HG02981 (cell line): ENCODE measurements at regions not wholly inside any gene's neighbourhood (a gene's known extent, or its start where the extent isn't known, plus 50 kb on each side); places are given as distances from the start of the nearest gene placed in this dataset.

Experiments used
- ATAC-seq: cut with Tn5 transposase; IDR thresholded peaks from one replicate; pipeline ENCODE4 v1.9.1; 2021; ENCODE audit warnings: mild to moderate bottlenecking, moderate library complexity; ENCODE audit not compliant: unreplicated experiment

DNA sequence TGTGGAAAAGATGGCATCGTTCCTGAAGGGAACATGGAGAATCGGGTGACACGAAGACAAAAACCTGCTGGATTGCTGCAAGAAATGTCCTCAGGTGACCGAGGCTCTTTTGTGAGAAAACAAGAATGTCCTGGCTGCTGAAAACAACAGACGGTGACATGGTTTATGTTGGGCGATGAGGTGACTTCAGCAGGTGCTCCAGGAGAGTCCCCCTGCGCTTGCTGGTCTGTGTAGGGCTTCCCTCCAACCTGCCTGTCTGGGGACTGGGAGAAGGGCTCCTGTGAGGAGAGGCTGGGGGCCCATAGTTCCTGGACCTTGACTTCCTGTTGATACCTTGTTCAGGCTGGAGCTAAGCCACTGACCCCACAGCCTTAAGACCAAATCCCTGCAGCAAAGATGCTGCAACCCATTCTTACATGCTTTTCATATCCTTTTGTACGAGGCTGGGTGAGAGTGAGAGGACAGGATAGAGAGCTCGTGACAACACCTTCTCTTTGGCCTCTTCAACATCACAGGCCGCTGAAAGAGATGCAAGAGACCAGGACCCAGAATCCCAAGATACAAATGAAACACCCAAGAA lies 134.8 kb downstream of the CD83 start:
- no peak for ATAC-seq

- peak; percentile 84 for ATAC-seq
Observed at GRCh38 chr6:14254505-14254904, 136.9 kb downstream of the CD83 start.

DNA sequence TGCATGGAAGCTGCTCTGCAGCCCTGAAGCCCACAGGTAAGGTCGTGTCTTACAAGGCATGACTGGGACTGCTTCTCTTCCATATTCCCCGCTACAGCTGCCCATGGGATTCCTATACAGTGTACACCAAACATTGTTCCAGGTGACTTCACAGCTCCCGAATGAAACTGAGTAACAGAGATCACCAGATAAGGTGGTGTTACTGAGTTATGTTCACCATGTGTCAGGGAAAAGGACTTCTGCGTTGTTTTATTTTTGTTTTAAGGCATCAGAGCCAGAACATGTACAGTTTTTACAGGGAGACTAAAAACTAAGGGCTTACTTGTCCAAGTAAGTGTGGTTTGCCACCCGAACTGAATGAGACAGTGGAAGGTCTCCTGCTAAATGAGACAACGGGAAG lies 138.3 kb downstream of the CD83 start:
- no peak for ATAC-seq

GRCh38 chr6:14258117-14258516 lies 140.5 kb downstream of the CD83 start:
- ATAC-seq, result no peak

- no peak for ATAC-seq
Observed at GRCh38 chr6:14258695-14259593, 141.4 kb downstream of the CD83 start.

DNA sequence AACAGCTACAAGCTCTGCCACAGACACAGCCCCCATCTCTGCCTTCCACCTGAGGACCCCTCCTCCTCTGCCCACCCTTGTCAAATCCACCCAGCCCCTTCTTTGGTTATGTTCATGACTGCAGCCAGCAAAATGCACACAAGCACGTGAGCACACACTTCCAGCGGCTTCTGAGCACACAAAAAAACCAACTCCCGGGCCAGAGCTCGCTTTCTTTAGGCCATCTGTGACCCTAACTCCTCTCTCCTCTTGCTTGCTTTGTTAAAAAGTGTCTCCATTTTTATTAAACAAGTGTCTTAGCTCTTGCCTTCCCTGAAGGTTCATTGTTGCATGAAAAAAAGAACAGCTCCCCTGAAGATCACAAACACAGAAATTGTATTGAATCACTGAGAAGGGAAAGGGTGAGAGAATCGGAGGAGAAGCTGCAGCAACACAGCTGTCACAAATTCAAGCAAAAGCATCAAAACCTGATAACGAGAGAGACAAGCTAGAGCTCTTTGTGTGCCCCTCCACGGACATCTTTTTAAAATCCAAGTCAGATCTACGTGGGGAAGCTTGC lies 142.1 kb downstream of the CD83 start:
- no peak for ATAC-seq

DNA sequence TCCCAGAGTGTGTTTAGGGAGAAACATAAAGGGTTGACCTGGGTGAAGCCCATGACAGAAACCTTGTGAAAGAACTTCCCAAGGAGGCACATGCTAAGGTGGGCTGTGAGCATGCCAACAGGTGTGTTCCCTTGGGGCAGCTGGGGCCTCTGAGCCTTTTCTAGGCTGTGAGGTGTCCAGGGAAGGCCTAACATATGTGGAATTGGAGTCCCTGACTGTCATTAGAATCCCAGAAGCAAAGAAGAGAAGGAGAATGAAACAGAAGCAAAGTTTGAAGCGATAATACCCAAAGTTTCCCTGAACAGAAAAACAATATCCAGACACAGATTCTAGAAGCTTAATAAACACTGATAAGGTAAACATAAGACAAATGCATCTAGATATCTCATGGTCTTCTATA lies 143.3 kb downstream of the CD83 start:
- no peak for ATAC-seq

DNA sequence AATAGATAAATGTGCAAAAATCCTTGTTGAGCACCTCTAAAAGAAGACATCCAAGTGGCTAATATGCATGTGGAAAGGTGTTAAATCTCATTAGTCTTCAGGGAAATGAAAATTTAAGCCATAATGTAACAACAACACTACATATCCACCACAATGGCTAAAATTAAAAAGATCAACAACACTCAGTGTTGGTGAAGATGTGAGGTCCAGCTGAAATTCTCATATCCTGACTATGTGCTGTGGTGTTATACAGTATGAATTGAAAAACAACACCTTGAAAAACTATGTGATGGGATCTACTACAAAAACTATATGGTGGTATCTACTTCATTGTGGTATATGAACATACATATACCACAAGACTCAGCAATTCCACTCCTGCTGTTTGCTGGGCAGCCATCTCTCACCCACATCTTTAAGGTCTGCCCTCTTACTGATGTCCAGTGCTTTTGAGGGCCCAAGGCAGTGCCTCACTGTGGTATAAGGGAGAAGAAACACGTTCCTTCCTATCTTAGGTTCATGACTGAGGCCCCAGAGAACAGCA lies 146.4 kb downstream of the CD83 start:
- ATAC-seq, result no peak

- ATAC-seq, result no peak
Observed at GRCh38 chr6:14265049-14266021, 147.8 kb downstream of the CD83 start.

GRCh38 chr6:14266266-14266665 lies 148.7 kb downstream of the CD83 start:
- ATAC-seq, result no peak

DNA sequence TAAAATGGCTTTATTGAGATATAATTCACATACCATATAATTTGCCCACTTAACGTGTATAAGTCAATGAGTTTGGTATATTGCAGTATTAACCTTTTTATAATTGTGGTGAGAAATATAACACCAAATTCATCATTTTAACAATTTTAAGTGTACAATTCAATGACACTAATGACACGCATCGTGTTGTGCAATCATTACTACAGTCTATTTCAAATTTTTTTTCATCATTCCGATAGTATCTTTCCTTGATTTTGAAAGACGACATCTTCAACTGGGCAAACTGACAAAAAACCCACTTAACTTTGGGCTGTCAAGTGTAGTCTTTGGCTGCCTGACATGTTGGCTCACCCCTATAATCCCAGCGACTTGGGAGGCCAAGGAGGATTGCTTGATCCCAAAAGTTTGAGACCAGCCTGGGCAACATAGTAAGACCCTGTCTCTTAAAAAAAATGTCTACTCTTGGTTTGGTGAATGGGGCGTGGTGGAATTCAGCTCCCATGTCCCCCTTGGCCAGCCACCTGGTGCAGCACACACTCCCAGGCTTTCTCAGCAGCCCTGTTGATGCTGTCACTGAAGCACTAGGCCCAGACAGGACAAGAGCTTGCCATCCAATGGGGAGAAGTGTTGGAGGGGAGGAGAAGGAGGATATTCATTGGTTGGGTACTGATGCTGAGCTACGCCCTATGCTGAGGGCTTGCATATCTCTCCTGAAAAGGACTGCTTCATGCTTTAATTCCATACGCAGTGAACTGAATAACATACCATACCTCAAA lies 150.5 kb downstream of the CD83 start:
- no peak for ATAC-seq

DNA sequence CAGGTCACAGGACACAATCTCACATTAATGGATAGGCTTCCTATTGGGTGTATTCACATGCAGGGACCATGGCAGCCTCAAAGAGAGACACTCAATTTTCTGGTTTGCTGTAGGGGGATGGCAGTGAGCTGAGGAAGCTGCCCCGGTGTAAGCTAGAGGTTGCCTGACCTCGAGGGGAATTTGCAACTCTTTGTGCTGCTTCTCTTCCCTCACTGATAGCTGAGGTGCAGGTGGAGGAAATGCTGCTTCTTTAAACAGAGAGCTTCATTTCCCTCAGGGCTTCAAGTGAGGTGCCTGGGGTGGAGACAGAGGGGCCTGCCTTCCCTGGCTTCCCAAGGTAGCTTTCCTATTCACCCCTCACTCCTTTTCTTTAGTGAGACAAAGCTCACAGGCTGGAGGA lies 151.9 kb downstream of the CD83 start:
- no peak for ATAC-seq

DNA sequence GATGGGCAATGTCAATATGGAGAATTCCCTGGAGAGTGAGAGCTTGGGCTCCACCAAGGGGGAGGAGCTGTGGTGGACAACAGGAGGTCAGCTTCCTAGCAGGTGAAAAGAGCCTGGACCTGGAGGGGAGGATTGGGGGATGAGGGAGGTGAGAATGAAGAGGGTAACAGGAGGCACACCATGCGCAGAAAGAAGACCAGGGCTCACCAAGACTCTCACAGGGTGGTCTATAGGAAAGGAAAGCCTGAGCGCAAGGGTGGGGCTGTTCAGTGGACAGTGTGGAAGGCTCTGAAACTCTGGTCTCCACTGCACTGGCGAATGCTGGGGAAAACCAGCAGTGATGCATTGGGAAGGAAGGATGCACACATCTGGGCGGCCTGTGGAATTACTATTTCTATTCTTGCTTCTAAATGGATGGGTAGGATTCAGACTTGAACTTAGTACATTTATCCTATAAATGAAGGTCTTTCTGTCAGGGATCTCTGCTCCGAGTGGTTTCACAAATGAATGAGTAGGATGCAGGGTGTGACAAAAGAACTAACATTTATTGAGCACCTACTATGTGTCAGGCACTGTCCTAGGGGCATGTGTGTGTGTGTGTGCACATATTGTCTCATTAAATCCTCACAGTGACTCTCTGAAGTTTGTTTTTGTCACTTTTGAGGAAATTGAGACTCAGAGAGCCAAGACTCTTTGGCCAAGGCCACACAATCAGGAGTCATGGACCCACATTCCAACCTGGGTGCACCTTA lies 152.7 kb downstream of the CD83 start:
- ATAC-seq, result no peak

GRCh38 chr6:14270925-14271788 lies 153.6 kb downstream of the CD83 start:
- ATAC-seq, result no peak

DNA sequence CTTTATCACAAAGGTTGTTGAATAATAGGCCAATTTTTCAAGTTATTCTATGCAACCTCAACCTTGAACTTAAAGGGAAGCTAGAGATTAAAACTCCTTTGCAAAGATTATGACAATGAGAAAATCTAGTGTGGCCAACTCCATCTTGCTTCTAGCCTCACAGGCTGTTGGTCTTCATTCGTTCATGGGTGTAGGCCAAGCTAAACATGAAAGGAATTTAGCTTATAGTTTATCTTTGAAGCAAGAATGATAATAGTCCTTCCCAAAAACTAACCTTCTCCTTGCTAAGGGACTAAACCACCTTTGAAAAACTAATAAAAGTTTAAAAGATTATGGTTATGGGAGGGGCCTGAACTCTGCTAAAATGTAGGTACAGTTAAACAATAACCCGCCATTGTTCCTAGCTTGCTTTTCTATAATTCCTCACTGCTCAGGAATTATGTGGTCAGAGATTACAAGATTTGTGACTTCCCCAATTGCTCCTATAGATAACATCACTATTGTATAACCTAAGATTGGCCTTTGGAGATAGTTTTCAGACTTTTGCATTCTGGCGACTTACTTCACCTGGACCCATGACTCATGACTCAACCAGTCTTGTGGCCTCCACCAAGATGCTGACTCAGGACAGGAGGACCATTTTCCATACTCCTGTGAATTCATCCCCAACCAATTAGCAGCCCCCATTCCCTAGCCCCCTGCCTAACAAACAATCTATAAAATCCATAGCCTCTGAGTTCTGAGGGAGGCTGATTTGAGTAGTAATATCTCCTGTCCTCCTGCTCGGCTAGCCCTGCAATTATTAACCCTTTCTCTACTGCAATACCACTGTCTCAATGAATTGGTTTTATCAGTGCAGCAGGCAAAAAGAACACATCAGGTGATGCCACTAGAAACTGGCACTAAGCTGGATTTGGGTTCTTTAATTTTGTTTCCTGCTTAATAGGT lies 154.5 kb downstream of the CD83 start:
- ATAC-seq, result no peak

DNA sequence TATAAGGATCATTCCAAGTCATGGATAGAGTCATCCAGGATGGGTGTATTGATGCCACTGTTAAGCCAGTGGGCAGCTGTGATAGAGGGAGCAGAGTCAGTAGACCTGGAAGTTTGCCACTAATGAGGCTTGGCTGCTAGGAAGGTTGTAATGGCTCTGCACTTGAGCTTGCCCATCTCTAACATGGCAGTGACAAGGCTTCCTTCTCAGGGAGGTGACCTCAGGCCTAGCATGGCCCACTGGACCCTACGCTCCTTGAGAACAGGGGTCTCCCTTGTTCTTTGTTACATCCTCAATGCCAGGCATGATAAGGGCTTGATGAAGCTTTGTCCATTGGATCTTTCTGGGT lies 155.1 kb downstream of the CD83 start:
- no peak for ATAC-seq

GRCh38 chr6:14273191-14273590 lies 155.6 kb downstream of the CD83 start:
- no peak for ATAC-seq
